GM18502 (cell line): ENCODE measurements at regions not wholly inside any gene's neighbourhood (a gene's known extent, or its start where the extent isn't known, plus 50 kb on each side); places are given as distances from the start of the nearest gene placed in this dataset.

Experiments
- ATAC-seq: cut with Tn5 transposase; IDR thresholded peaks from one replicate; pipeline ENCODE4 v1.9.1; 2021; ENCODE audit warnings: mild to moderate bottlenecking; ENCODE audit not compliant: unreplicated experiment, poor library complexity

- ATAC-seq: no peak
Measured at GRCh38 chr17:33469911-33470310, 176.8 kb upstream of the ASIC2 start.

- ATAC-seq: no peak
Measured at GRCh38 chr17:33473061-33473460, 180.0 kb upstream of the ASIC2 start.

- ATAC-seq: no peak
Measured at GRCh38 chr17:33474789-33475188, 181.7 kb upstream of the ASIC2 start.

- no peak for ATAC-seq
Measured at GRCh38 chr17:33475594-33475993, 182.5 kb upstream of the ASIC2 start.

- no peak for ATAC-seq
Measured at GRCh38 chr17:33481652-33482051, 188.6 kb upstream of the ASIC2 start.

- no peak for ATAC-seq
Measured at GRCh38 chr17:33482636-33483035, 189.5 kb upstream of the ASIC2 start.

GRCh38 chr17:33484559-33484958 is 191.5 kb upstream of the ASIC2 start:
- ATAC-seq: no peak

- no peak for ATAC-seq
Measured at GRCh38 chr17:33486135-33486885, 193.2 kb upstream of the ASIC2 start.

GRCh38 chr17:33487187-33487879 is 194.2 kb upstream of the ASIC2 start:
- no peak for ATAC-seq

GRCh38 chr17:33491871-33492481 is 198.9 kb upstream of the ASIC2 start:
- ATAC-seq: no peak

GRCh38 chr17:33492731-33493265 is 199.7 kb upstream of the ASIC2 start:
- ATAC-seq: no peak

- ATAC-seq: no peak
Measured at GRCh38 chr17:33493566-33493965, 200.5 kb upstream of the ASIC2 start.

GRCh38 chr17:33494151-33494550 is 201.1 kb upstream of the ASIC2 start:
- no peak for ATAC-seq

- no peak for ATAC-seq
Measured at GRCh38 chr17:33497623-33498022, 204.5 kb upstream of the ASIC2 start.

- no peak for ATAC-seq
Measured at GRCh38 chr17:33498069-33498468, 205.0 kb upstream of the ASIC2 start.

GRCh38 chr17:33499040-33499439 is 205.9 kb upstream of the ASIC2 start:
- ATAC-seq: no peak

- ATAC-seq: no peak
Measured at GRCh38 chr17:33500151-33500550, 207.1 kb upstream of the ASIC2 start.

GRCh38 chr17:33501185-33501584 is 208.1 kb upstream of the ASIC2 start:
- ATAC-seq: no peak

- ATAC-seq: no peak
Measured at GRCh38 chr17:33504571-33504970, 211.5 kb upstream of the ASIC2 start.

- no peak for ATAC-seq
Measured at GRCh38 chr17:33506889-33507650, 214.0 kb upstream of the ASIC2 start.

GRCh38 chr17:33508215-33508614 is 215.1 kb upstream of the ASIC2 start:
- no peak for ATAC-seq
